ENCODE measurements at regions not wholly inside any gene's neighbourhood (a gene's known extent, or its start where the extent isn't known, plus 50 kb on each side); places are given as distances from the start of the nearest gene placed in this dataset.

- Histone ChIP-seq H3K27me3 (no peaks in the 10 kb centered on the region), H3K4me3 (no peak overlapping the region), H3K4me1 (no peaks in the 10 kb centered on the region), H3K27ac (no peak overlapping the region), H3K9me3 (no peaks in the 10 kb centered on the region), H3K36me3 (no peaks in the 10 kb centered on the region)
- no peak for ATAC-seq
- TF ChIP-seq CTCF (IDR thresholded peaks at IDR 0.05): no peak
- intact Hi-C loops (cut with DNase I): no loop called here
- no peak for DNase-seq
Observed at GRCh38 chr15:79653533-79653932, 221.4 kb downstream of the MINAR1 start.

- Histone ChIP-seq H3K27me3 (no peaks in the 10 kb centered on the region), H3K9me3 (no peaks in the 10 kb centered on the region), H3K36me3 (no peaks in the 10 kb centered on the region), H3K4me1 (no peaks in the 10 kb centered on the region), H3K4me3 (no peak overlapping the region), H3K27ac (no peak overlapping the region)
- no peak for ATAC-seq
- TF ChIP-seq CTCF (IDR thresholded peaks at IDR 0.05): no peak
- DNase-seq: no peak
- intact Hi-C loops (cut with DNase I): no loop called here
Observed at GRCh38 chr15:79656151-79657000, 224.2 kb downstream of the MINAR1 start.

- DNase-seq (no peak), ATAC-seq (no peak)
- H3K27me3 ChIP-seq: no peaks in the 10 kb centered on the region
- no peak overlapping the region for H3K4me3 ChIP-seq
- H3K36me3 ChIP-seq: no peaks in the 10 kb centered on the region
- intact Hi-C loops (cut with DNase I): no loop called here
- H3K9me3 ChIP-seq: no peaks in the 10 kb centered on the region
- TF ChIP-seq CTCF (IDR thresholded peaks at IDR 0.05): no peak
- H3K4me1 ChIP-seq: no peaks in the 10 kb centered on the region
- H3K27ac ChIP-seq: no peak overlapping the region
Observed at GRCh38 chr15:79657722-79658121, 225.6 kb downstream of the MINAR1 start.

- no peak for ATAC-seq
- H3K36me3 ChIP-seq: no peaks in the 10 kb centered on the region
- no peak overlapping the region for H3K27ac ChIP-seq
- no peak for DNase-seq
- H3K9me3 ChIP-seq: no peaks in the 10 kb centered on the region
- intact Hi-C loops (cut with DNase I): no loop called here
- TF ChIP-seq CTCF (IDR thresholded peaks at IDR 0.05): no peak
- no peak overlapping the region for H3K4me3 ChIP-seq
- no peaks in the 10 kb centered on the region for H3K4me1 ChIP-seq
- H3K27me3 ChIP-seq: no peaks in the 10 kb centered on the region
Observed at GRCh38 chr15:79659691-79660090, 227.6 kb downstream of the MINAR1 start.

GRCh38 chr15:79661411-79661810 lies 229.3 kb downstream of the MINAR1 start:
- Histone ChIP-seq H3K27me3 (no peaks in the 10 kb centered on the region), H3K27ac (no peak overlapping the region), H3K9me3 (no peaks in the 10 kb centered on the region), H3K4me1 (no peaks in the 10 kb centered on the region), H3K36me3 (no peaks in the 10 kb centered on the region), H3K4me3 (no peak overlapping the region)
- DNase-seq (no peak), ATAC-seq (no peak)
- intact Hi-C loops (cut with DNase I): no loop called here
- no peak for TF ChIP-seq CTCF (IDR thresholded peaks at IDR 0.05)
